Lower leg skin (tissue), 4 donors: ENCODE measurements at regions not wholly inside any gene's neighbourhood (a gene's known extent, or its start where the extent isn't known, plus 50 kb on each side); places are given as distances from the start of the nearest gene placed in this dataset.

ENCODE experiments used
- DNase-seq, 2 donors: peaks; one replicate each; pipeline ENCODE4 v3.0.0-alpha.2; 2019; ENCODE audit warnings: low spot score in 2 of 2
- H3K4me3 ChIP-seq: fragments of 200-600 bp; sonication (generic); 2 replicates; pipeline ENCODE4 v1.5.1; 2017; ENCODE audit warnings: mild to moderate bottlenecking, low read depth; ENCODE audit not compliant: poor library complexity, severe bottlenecking
- CTCF ChIP-seq, 3 donors: fragments of 450-650 bp; IDR thresholded peaks; one replicate each; pipeline ENCODE4 v1.5.1; 2016; ENCODE audit warnings: antibody characterized with exemption in 3 of 3, mild to moderate bottlenecking in 3 of 3, moderate library complexity in 2 of 3
- POLR2A ChIP-seq, 2 donors: fragments of 450-650 bp; IDR thresholded peaks; one replicate each; pipeline ENCODE4 v1.6.1; 2016 to 2017; ENCODE audit warnings: antibody characterized with exemption in 2 of 2, mild to moderate bottlenecking in 1 of 2, moderate library complexity in 1 of 2
- WGBS, 2 donors: methylation state at CpG; one replicate each; pipeline ENCODE4 v1.1.5; 2018; 5-methylcytosine and 5-hydroxymethylcytosine counted together
- intact Hi-C: fragments of 100-400 bp; cut with DNase I; formaldehyde crosslinking; loops from one replicate; pipeline ENCODE4 v1.15.0; 2023; ENCODE audit warnings: low total_unique reads

- intact Hi-C loops: no loop called here
- WGBS, 2 donors: 54 to 65% methylated on average over 1 of the region's 1 CpG
- H3K4me3 ChIP-seq: no peak overlapping the region
- TF ChIP-seq POLR2A (IDR thresholded peaks at IDR 0.05): no peak
- no peak for TF ChIP-seq CTCF (IDR thresholded peaks at IDR 0.05)
- DNase-seq: no peak
Measured at GRCh38 chr18:51611326-51611725, 413.8 kb upstream of the MEX3C start.

- intact Hi-C loops: no loop called here
- TF ChIP-seq POLR2A (IDR thresholded peaks at IDR 0.05) (no peak), CTCF (IDR thresholded peaks at IDR 0.05) (no peak)
- 33 to 45% methylated on average over 5 of the region's 5 CpGs for WGBS, 2 donors
- no peak overlapping the region for H3K4me3 ChIP-seq
- no peak for DNase-seq
Measured at GRCh38 chr18:51614033-51614432, 416.6 kb upstream of the MEX3C start.

GRCh38 chr18:51614967-51615571 lies 417.6 kb upstream of the MEX3C start:
- intact Hi-C loops: no loop called here
- 46 to 53% methylated on average over 7 of the region's 7 CpGs for WGBS, 2 donors
- H3K4me3 ChIP-seq: no peak overlapping the region
- DNase-seq: no peak
- TF ChIP-seq POLR2A (IDR thresholded peaks at IDR 0.05): no peak
- TF ChIP-seq CTCF (IDR thresholded peaks at IDR 0.05): no peak

- WGBS, 2 donors: 35 to 57% methylated on average over 4 of the region's 4 CpGs
- intact Hi-C loops: no loop called here
- no peak overlapping the region for H3K4me3 ChIP-seq
- no peak for DNase-seq
- TF ChIP-seq POLR2A (IDR thresholded peaks at IDR 0.05) (no peak), CTCF (IDR thresholded peaks at IDR 0.05) (no peak)
Measured at GRCh38 chr18:51617167-51617566, 419.7 kb upstream of the MEX3C start.

GRCh38 chr18:51617572-51618260 lies 420.2 kb upstream of the MEX3C start:
- 50 to 53% methylated on average over 2 of the region's 2 CpGs for WGBS, 2 donors
- no peak overlapping the region for H3K4me3 ChIP-seq
- TF ChIP-seq POLR2A (IDR thresholded peaks at IDR 0.05) (no peak), CTCF (IDR thresholded peaks at IDR 0.05) (no peak)
- DNase-seq: no peak
- intact Hi-C loops: no loop called here

- no peak for DNase-seq
- intact Hi-C loops: no loop called here
- WGBS, 2 donors: 30 to 64% methylated on average over 1 of the region's 1 CpG
- H3K4me3 ChIP-seq: no peak overlapping the region
- no peak for TF ChIP-seq CTCF (IDR thresholded peaks at IDR 0.05)
- TF ChIP-seq POLR2A (IDR thresholded peaks at IDR 0.05): no peak
Measured at GRCh38 chr18:51619283-51619682, 421.8 kb upstream of the MEX3C start.
